DMS 273 (cell line): ENCODE measurements at regions not wholly inside any gene's neighbourhood (a gene's known extent, or its start where the extent isn't known, plus 50 kb on each side); places are given as distances from the start of the nearest gene placed in this dataset.

Experiments used
- DNase-seq: peaks from one replicate; lab custom pipeline; 2025; ENCODE audit not compliant: unreplicated experiment; lab: John Stamatoyannopoulos, UW

GRCh38 chr11:28520291-28520690 lies 412.1 kb downstream of the METTL15 start:
- DNase-seq, result no peak

DNA sequence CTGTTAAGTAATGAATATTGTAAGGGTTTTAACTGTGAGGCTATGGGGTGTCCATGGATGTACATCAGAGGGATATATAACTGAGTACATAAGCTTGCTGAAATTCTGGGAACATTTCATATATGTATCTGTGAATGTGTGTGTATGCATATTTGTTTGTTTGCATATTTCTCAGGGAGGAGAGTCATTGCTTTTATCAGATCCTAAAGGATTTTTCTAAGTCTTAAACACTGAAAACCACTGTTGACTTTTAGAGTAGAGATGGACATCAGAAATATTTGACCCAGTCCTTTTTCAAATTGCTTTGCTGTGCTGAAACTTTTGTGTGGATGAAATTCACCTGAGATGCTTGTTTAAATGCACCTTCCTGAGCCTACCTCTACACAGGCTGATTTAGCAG lies 410.6 kb downstream of the METTL15 start:
- no peak for DNase-seq

GRCh38 chr11:28517621-28518020 lies 409.4 kb downstream of the METTL15 start:
- DNase-seq, result no peak

DNA sequence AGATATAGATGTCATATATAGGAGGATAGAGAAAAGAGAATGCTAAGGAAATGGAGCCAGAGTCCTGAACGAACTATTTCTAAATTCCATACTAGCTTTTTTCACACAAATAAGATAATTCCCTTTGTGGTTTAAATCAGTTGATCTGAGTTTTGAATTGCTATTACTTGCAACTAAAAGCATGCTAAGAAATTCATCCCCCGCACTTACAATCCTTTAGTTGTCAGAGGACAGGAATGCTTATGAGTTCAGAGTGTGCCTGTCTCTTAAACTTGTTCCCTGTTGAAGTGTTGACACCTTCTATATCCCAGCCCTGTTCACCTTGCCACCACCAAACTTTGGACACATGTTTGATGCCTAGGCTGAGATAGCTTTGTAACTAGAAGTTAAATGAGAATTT lies 406.2 kb downstream of the METTL15 start:
- DNase-seq, result no peak

- no peak for DNase-seq
Measured at GRCh38 chr11:28512143-28512756, 404.1 kb downstream of the METTL15 start.

DNA sequence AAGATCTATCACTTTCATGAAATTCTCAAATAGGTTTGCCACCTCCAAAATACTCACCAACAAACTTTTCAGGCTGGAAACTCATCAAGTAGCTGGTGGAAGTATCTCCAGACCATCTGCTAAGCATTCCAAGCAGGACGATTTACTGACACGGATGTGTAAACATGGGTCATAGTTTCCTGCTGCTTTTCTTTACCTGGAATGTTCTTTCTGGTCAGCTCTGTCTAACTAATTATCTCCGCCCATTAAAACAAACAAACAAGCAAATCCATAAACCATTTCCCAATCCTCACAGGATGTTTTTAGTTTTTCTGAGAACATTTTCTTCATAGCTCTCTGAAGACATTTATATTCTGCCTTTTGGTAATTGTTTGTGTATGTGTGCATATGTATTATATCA lies 397.0 kb downstream of the METTL15 start:
- DNase-seq, result no peak

GRCh38 chr11:28504555-28505110 lies 396.4 kb downstream of the METTL15 start:
- DNase-seq, result peak; percentile 4

GRCh38 chr11:28495333-28495732 lies 387.1 kb downstream of the METTL15 start:
- DNase-seq, result no peak

DNA sequence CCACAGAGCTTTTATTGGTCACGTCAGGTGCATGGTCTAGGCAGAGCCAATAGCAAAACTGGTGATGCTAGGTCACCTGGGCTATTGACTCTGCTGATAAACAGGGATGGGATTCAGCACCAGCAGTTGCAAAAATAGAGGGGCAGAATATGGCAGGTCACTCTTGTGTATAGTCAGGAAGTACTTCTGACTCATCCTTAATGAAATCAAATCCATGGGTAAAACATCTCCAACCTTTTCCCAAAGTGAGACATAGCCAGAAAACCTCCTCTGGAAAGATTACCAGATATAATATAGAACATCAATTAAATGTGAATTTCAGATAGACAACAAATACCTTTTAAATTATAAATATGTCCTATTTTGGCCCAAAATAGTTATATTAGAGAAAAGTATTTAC lies 383.2 kb downstream of the METTL15 start:
- DNase-seq, result no peak

GRCh38 chr11:28490773-28491382 lies 382.7 kb downstream of the METTL15 start:
- DNase-seq, result no peak

GRCh38 chr11:28488336-28488735 lies 380.1 kb downstream of the METTL15 start:
- no peak for DNase-seq

GRCh38 chr11:28483072-28483867 lies 375.1 kb downstream of the METTL15 start:
- no peak for DNase-seq

DNA sequence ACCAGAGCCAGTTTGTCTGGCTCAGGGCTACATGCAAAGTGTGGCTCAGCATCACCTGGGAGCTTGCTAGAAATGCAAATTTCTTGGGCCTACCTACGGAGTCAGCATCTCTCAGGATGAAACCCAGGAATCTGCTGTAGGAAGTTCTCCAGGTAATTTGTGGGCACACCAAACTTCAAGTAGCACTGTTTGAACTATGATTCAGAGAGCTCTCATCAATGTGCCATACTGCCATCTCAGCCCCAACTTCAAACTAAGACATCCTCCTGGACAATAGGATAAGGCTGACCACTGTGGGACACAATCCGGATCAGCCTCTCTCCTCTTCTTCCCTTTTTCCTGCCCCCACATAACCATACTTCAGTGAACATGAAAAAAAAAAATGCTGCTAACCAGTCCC lies 374.5 kb downstream of the METTL15 start:
- DNase-seq, result no peak

GRCh38 chr11:28481616-28482480 lies 373.7 kb downstream of the METTL15 start:
- no peak for DNase-seq

DNA sequence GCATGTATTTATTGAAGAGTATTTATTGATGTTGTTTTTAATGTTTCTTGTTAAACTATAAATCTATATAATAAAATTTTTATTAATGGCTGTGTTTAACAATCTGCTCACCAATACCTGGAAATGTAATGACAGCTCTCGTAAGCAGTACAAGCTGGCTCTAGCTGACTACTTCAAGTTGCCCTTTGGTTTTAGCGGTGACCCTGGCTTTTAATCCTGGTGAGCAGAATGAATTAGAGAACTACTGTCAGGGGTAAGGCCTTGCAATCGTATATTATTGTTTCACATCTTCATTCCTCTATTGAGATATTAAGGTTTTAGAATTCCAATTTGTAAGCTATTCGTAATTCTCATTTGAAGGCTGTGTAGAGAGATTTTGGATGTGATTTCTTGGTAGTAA lies 372.2 kb downstream of the METTL15 start:
- no peak for DNase-seq

- DNase-seq, result no peak
Measured at GRCh38 chr11:28476864-28477263, 368.7 kb downstream of the METTL15 start.

GRCh38 chr11:28476049-28476448 lies 367.9 kb downstream of the METTL15 start:
- no peak for DNase-seq

- DNase-seq, result no peak
Measured at GRCh38 chr11:28472904-28473303, 364.7 kb downstream of the METTL15 start.

- DNase-seq, result no peak
Measured at GRCh38 chr11:28471537-28471936, 363.3 kb downstream of the METTL15 start.

GRCh38 chr11:28470180-28470579 lies 362.0 kb downstream of the METTL15 start:
- no peak for DNase-seq

- DNase-seq, result no peak
Measured at GRCh38 chr11:28466506-28466905, 358.3 kb downstream of the METTL15 start.
